Liver (tissue), 8 donors: ENCODE measurements at regions not wholly inside any gene's neighbourhood (a gene's known extent, or its start where the extent isn't known, plus 50 kb on each side); places are given as distances from the start of the nearest gene placed in this dataset.

ENCODE experiments used
- DNase-seq: peaks from one replicate; pipeline ENCODE4 v3.0.0-alpha.2; 2017; ENCODE audit warnings: low spot score
- H3K27ac ChIP-seq, 2 donors: one replicate each; pipeline ENCODE4 v1.7.0; 2013; ENCODE audit warnings: inconsistent platforms in 2 of 2, low read length in 2 of 2, control low read depth in 1 of 2, low read depth in 1 of 2, mild to moderate bottlenecking in 1 of 2
- H3K27me3 ChIP-seq, 4 donors: one replicate each; pipeline versions ENCODE4 v1.6.1 to v1.7.0; 2013; ENCODE audit warnings: low read length in 3 of 4, inconsistent platforms in 1 of 4, mild to moderate bottlenecking in 1 of 4, moderate library complexity in 1 of 4; ENCODE audit not compliant: control insufficient read depth in 4 of 4, insufficient read depth in 4 of 4
- H3K36me3 ChIP-seq, 4 donors: one replicate each; pipeline versions ENCODE4 v1.6.1 to v1.7.0; 2013; ENCODE audit warnings: low read length in 3 of 4, mild to moderate bottlenecking in 3 of 4, low read depth in 1 of 4, moderate library complexity in 1 of 4; ENCODE audit not compliant: control insufficient read depth in 4 of 4, insufficient read depth in 3 of 4
- H3K4me1 ChIP-seq, 4 donors: one replicate each; pipeline versions ENCODE4 v1.6.1 to v1.7.0; 2013; ENCODE audit warnings: low read length in 3 of 4, mild to moderate bottlenecking in 3 of 4, moderate library complexity in 1 of 4; ENCODE audit not compliant: control insufficient read depth in 4 of 4, insufficient read depth in 4 of 4
- H3K4me3 ChIP-seq, 3 donors: one replicate each; pipeline versions ENCODE4 v1.6.1 to v1.7.0; 2013; ENCODE audit warnings: low read length in 3 of 3, control low read depth in 1 of 3, low read depth in 1 of 3, mild to moderate bottlenecking in 1 of 3
- H3K9ac ChIP-seq, 2 donors: one replicate each; pipeline ENCODE4 v1.7.0; 2013; ENCODE audit warnings: low read length in 2 of 2, mild to moderate bottlenecking in 2 of 2, moderate library complexity in 2 of 2, control low read depth in 1 of 2, low read depth in 1 of 2
- H3K9me3 ChIP-seq, 4 donors: one replicate each; pipeline versions ENCODE4 v1.6.1 to v1.7.0; 2013; ENCODE audit warnings: low read length in 3 of 4; ENCODE audit not compliant: control insufficient read depth in 4 of 4
- ATF3 ChIP-seq: IDR thresholded peaks from 2 replicates; pipeline ENCODE4 v1.6.1; 2016; ENCODE audit warnings: antibody characterized with exemption
- EGR1 ChIP-seq, 2 donors: IDR thresholded peaks; 2 replicates each; pipeline ENCODE4 v1.6.1; 2016 to 2018; ENCODE audit warnings: antibody characterized with exemption in 2 of 2, low read depth in 2 of 2
- FOXA1 ChIP-seq: IDR thresholded peaks from 2 replicates; pipeline ENCODE4 v1.6.1; 2016; ENCODE audit warnings: antibody characterized with exemption
- FOXA2 ChIP-seq: IDR thresholded peaks from 2 replicates; pipeline ENCODE4 v1.6.1; 2016; ENCODE audit warnings: antibody characterized with exemption
- GABPA ChIP-seq, 2 donors: IDR thresholded peaks in 1 of 2; conservative IDR thresholded peaks in 1 of 2; 2 replicates each; pipeline ENCODE4 v1.6.1; 2016; ENCODE audit warnings: antibody characterized with exemption in 2 of 2, mild to moderate bottlenecking in 1 of 2, moderate library complexity in 1 of 2
- HNF4A ChIP-seq, 2 donors: conservative IDR thresholded peaks; 2 replicates each; pipeline ENCODE4 v1.6.1; 2016; ENCODE audit warnings: antibody characterized with exemption in 2 of 2, mild to moderate bottlenecking in 2 of 2
- HNF4G ChIP-seq: IDR thresholded peaks from 2 replicates; pipeline ENCODE4 v1.6.1; 2016; ENCODE audit warnings: antibody characterized with exemption
- JUND ChIP-seq, 2 donors: IDR thresholded peaks; 2 replicates each; pipeline ENCODE4 v1.6.1; 2016; ENCODE audit warnings: antibody characterized with exemption in 2 of 2
- NR2F2 ChIP-seq: IDR thresholded peaks from 2 replicates; pipeline ENCODE4 v1.6.1; 2016; ENCODE audit warnings: antibody characterized with exemption
- RAD21 ChIP-seq, 2 donors: IDR thresholded peaks; 2 replicates each; pipeline ENCODE4 v1.6.1; 2016; ENCODE audit warnings: antibody characterized with exemption in 2 of 2, mild to moderate bottlenecking in 2 of 2
- RXRA ChIP-seq, 2 donors: IDR thresholded peaks; 2 replicates each; pipeline ENCODE4 v1.6.1; 2017 to 2018; ENCODE audit warnings: antibody characterized with exemption in 2 of 2, mild to moderate bottlenecking in 1 of 2
- SP1 ChIP-seq: IDR thresholded peaks from 2 replicates; pipeline ENCODE4 v1.6.1; 2018; ENCODE audit warnings: antibody characterized with exemption, mild to moderate bottlenecking
- TAF1 ChIP-seq: conservative IDR thresholded peaks from 2 replicates; pipeline ENCODE4 v1.6.1; 2016; ENCODE audit warnings: antibody characterized with exemption, mild to moderate bottlenecking
- YY1 ChIP-seq: IDR thresholded peaks from 2 replicates; pipeline ENCODE4 v1.6.1; 2016; ENCODE audit warnings: antibody characterized with exemption, mild to moderate bottlenecking
- WGBS: extraction: QIAGEN DNeasy Blood & Tissue Kit; methylation state at CpG from one replicate; pipeline ENCODE4 v1.1.7; 2013; 5-methylcytosine and 5-hydroxymethylcytosine counted together
- TF ChIP-seq, protein P1 (sequence below): fragments of 150-350 bp; IDR thresholded peaks from 2 replicates; pipeline ENCODE4 v1.5.1; 2017; ENCODE audit warnings: improper control_type of control experiment, low read depth, low read length; ENCODE audit not compliant: missing input control
- TF ChIP-seq, protein P2 (sequence below): IDR thresholded peaks from 2 replicates; pipeline ENCODE4 v1.6.1; 2016; ENCODE audit warnings: antibody characterized with exemption, mild to moderate bottlenecking
- donor health status: healthy.
- donor health status: healthy.
- donor health status: healthy.
- donor health status: healthy.
- donor health status: healthy.

GRCh38 chr9:32251539-32251938 lies 132.9 kb upstream of the ACO1 start:
- peak; percentile 37 for DNase-seq
- Histone ChIP-seq H3K36me3 (no peaks in the 10 kb centered on the region), H3K27me3 (peaks cover 0 to 6% (median 0%) of the 10 kb centered on the region in 4 donors), H3K4me3 (no peak overlapping the region), H3K4me1 (peaks cover 0 to 3% (median 1%) of the 10 kb centered on the region in 4 donors), H3K9me3 (no peaks in the 10 kb centered on the region), H3K9ac (no peak overlapping the region), H3K27ac (no peak overlapping the region)
- TF ChIP-seq RAD21 (IDR thresholded peaks at IDR 0.05) (peak; percentile 84 to 88), ATF3 (no peak), HNF4A (conservative IDR thresholded peaks at IDR 0.05) (peak; percentile 15 to 20), GABPA (IDR thresholded peaks at IDR 0.05 in 1 of 2, conservative IDR thresholded peaks at IDR 0.05 in 1 of 2) (no peak), EGR1 (IDR thresholded peaks at IDR 0.05; ENCODE audit: low read depth in 2 of 2) (no peak), RXRA (IDR thresholded peaks at IDR 0.05) (no peak), JUND (IDR thresholded peaks at IDR 0.05) (no peak)
- TF ChIP-seq, protein P1, sequence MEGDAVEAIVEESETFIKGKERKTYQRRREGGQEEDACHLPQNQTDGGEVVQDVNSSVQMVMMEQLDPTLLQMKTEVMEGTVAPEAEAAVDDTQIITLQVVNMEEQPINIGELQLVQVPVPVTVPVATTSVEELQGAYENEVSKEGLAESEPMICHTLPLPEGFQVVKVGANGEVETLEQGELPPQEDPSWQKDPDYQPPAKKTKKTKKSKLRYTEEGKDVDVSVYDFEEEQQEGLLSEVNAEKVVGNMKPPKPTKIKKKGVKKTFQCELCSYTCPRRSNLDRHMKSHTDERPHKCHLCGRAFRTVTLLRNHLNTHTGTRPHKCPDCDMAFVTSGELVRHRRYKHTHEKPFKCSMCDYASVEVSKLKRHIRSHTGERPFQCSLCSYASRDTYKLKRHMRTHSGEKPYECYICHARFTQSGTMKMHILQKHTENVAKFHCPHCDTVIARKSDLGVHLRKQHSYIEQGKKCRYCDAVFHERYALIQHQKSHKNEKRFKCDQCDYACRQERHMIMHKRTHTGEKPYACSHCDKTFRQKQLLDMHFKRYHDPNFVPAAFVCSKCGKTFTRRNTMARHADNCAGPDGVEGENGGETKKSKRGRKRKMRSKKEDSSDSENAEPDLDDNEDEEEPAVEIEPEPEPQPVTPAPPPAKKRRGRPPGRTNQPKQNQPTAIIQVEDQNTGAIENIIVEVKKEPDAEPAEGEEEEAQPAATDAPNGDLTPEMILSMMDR = peak; percentile 77
- 1% methylated on average over 5 of the region's 5 CpGs for WGBS

GRCh38 chr9:32253731-32254130 lies 130.7 kb upstream of the ACO1 start:
- 55% methylated on average over 1 of the region's 1 CpG for WGBS
- Histone ChIP-seq H3K27me3 (peaks cover 0 to 6% (median 0%) of the 10 kb centered on the region in 4 donors), H3K9ac (no peak overlapping the region), H3K36me3 (no peaks in the 10 kb centered on the region), H3K4me3 (no peak overlapping the region), H3K9me3 (no peaks in the 10 kb centered on the region), H3K4me1 (peaks cover 0 to 3% (median 1%) of the 10 kb centered on the region in 4 donors), H3K27ac (no peak overlapping the region)
- no peak for DNase-seq
- TF ChIP-seq TAF1 (no peak), YY1 (no peak), SP1 (no peak), NR2F2 (no peak), FOXA1 (no peak), HNF4G (no peak), FOXA2 (no peak)
- TF ChIP-seq, protein P2, sequence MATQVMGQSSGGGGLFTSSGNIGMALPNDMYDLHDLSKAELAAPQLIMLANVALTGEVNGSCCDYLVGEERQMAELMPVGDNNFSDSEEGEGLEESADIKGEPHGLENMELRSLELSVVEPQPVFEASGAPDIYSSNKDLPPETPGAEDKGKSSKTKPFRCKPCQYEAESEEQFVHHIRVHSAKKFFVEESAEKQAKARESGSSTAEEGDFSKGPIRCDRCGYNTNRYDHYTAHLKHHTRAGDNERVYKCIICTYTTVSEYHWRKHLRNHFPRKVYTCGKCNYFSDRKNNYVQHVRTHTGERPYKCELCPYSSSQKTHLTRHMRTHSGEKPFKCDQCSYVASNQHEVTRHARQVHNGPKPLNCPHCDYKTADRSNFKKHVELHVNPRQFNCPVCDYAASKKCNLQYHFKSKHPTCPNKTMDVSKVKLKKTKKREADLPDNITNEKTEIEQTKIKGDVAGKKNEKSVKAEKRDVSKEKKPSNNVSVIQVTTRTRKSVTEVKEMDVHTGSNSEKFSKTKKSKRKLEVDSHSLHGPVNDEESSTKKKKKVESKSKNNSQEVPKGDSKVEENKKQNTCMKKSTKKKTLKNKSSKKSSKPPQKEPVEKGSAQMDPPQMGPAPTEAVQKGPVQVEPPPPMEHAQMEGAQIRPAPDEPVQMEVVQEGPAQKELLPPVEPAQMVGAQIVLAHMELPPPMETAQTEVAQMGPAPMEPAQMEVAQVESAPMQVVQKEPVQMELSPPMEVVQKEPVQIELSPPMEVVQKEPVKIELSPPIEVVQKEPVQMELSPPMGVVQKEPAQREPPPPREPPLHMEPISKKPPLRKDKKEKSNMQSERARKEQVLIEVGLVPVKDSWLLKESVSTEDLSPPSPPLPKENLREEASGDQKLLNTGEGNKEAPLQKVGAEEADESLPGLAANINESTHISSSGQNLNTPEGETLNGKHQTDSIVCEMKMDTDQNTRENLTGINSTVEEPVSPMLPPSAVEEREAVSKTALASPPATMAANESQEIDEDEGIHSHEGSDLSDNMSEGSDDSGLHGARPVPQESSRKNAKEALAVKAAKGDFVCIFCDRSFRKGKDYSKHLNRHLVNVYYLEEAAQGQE = no peak
- TF ChIP-seq, protein P1 = no peak
